MM.1S (cell line): ENCODE measurements at regions not wholly inside any gene's neighbourhood (a gene's known extent, or its start where the extent isn't known, plus 50 kb on each side); places are given as distances from the start of the nearest gene placed in this dataset.

Source experiments
- EZH2 ChIP-seq: fragments of 300-600 bp; sonication (generic); optimal IDR thresholded peaks from 2 replicates; pipeline ENCODE3; 2017; ENCODE audit warnings: low read depth, mild to moderate bottlenecking, antibody characterized with exemption, low read length, mixed read lengths
- EZH2phosphoT487 ChIP-seq: fragments of 300-600 bp; sonication (generic); IDR thresholded peaks from 2 replicates; pipeline ENCODE4 v1.6.1; 2018; ENCODE audit warnings: antibody characterized with exemption, low read length
- TF ChIP-seq, protein P1 (sequence below): fragments of 300-600 bp; sonication (generic); IDR thresholded peaks from 2 replicates; pipeline ENCODE4 v1.5.1; 2016; ENCODE audit warnings: antibody characterized with exemption, low read length, mixed read lengths

DNA sequence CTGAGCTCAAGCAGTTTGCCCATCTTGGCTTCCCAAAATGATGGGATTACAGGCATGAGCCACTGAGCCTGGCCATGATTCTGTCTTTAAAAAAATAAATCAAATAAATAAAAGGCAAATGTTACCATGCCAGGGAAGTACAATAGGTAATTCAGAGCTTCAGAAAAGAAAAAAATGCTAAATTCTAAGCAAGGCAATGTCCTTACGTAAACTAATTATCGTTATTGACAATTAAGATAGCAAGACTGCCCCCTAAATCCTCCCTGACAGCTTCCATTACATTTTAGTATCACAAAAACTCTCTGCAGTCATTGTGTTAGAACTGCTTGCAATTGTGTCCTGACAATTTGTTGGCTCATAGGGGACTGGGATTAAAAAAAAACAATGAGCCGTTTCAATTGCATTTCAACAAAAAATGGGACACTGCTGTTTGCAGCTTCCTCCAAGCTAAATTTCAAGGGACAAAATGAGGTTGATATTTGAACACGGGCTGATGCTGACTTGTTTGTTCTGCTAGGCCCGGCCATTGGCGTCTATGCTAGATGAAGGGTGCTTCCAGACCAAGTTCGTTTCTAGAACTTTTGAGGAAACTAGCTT lies 88.9 kb downstream of the MOGAT1 start:
- TF ChIP-seq, protein P1, sequence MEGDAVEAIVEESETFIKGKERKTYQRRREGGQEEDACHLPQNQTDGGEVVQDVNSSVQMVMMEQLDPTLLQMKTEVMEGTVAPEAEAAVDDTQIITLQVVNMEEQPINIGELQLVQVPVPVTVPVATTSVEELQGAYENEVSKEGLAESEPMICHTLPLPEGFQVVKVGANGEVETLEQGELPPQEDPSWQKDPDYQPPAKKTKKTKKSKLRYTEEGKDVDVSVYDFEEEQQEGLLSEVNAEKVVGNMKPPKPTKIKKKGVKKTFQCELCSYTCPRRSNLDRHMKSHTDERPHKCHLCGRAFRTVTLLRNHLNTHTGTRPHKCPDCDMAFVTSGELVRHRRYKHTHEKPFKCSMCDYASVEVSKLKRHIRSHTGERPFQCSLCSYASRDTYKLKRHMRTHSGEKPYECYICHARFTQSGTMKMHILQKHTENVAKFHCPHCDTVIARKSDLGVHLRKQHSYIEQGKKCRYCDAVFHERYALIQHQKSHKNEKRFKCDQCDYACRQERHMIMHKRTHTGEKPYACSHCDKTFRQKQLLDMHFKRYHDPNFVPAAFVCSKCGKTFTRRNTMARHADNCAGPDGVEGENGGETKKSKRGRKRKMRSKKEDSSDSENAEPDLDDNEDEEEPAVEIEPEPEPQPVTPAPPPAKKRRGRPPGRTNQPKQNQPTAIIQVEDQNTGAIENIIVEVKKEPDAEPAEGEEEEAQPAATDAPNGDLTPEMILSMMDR = no peak
- no peak for TF ChIP-seq EZH2
- TF ChIP-seq EZH2phosphoT487 = no peak
